GM10248 (cell line): ENCODE measurements at regions not wholly inside any gene's neighbourhood (a gene's known extent, or its start where the extent isn't known, plus 50 kb on each side); places are given as distances from the start of the nearest gene placed in this dataset.

ENCODE experiments used
- CTCF ChIA-PET: fragments of 300-600 bp; sonication (Branson Sonifier 250); formaldehyde crosslinking; extraction: SDS; loops from one replicate; lab custom pipeline; 2021; ENCODE audit warnings: antibody characterized with exemption; lab: Yijun Ruan, JAX
- POLR2A ChIA-PET: fragments of 350-650 bp; sonication (Branson Sonifier 250); formaldehyde crosslinking; extraction: SDS; loops from one replicate; lab custom pipeline; 2020; ENCODE audit warnings: antibody characterized with exemption; lab: Yijun Ruan, JAX
- DNase-seq: peaks from one replicate; pipeline ENCODE4 v3.0.0; 2012; ENCODE audit errors: extremely low spot score
- TF ChIP-seq, protein P1 (sequence below): IDR thresholded peaks from 2 replicates; pipeline ENCODE4 v1.5.1; 2012; ENCODE audit warnings: mild to moderate bottlenecking, low read depth; ENCODE audit errors: extremely low read depth, missing control alignments, control extremely low read depth

DNA sequence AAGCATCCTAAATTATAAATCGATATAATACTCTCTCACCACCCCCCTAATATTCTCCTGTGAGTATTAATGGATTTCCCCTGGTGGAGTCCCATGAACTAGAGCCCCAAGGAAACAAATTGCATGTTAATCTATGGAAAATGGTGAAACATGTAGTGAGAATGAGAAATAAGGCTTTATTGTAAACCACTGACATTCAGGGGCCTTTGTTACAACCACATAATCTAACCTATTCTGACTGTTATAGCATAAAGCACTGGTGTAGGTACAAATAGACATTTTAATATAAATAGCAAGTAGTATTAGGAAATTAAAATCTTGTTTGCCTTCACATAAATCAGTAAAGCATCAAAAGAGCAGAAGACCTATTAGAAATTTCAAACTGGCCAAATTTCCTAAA, 65.3 kb upstream of the TLK1 start:
- TF ChIP-seq, protein P1, sequence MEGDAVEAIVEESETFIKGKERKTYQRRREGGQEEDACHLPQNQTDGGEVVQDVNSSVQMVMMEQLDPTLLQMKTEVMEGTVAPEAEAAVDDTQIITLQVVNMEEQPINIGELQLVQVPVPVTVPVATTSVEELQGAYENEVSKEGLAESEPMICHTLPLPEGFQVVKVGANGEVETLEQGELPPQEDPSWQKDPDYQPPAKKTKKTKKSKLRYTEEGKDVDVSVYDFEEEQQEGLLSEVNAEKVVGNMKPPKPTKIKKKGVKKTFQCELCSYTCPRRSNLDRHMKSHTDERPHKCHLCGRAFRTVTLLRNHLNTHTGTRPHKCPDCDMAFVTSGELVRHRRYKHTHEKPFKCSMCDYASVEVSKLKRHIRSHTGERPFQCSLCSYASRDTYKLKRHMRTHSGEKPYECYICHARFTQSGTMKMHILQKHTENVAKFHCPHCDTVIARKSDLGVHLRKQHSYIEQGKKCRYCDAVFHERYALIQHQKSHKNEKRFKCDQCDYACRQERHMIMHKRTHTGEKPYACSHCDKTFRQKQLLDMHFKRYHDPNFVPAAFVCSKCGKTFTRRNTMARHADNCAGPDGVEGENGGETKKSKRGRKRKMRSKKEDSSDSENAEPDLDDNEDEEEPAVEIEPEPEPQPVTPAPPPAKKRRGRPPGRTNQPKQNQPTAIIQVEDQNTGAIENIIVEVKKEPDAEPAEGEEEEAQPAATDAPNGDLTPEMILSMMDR, result no peak
- DNase-seq, result no peak
- POLR2A ChIA-PET, result no interaction called here
- CTCF ChIA-PET, result no interaction called here

DNA sequence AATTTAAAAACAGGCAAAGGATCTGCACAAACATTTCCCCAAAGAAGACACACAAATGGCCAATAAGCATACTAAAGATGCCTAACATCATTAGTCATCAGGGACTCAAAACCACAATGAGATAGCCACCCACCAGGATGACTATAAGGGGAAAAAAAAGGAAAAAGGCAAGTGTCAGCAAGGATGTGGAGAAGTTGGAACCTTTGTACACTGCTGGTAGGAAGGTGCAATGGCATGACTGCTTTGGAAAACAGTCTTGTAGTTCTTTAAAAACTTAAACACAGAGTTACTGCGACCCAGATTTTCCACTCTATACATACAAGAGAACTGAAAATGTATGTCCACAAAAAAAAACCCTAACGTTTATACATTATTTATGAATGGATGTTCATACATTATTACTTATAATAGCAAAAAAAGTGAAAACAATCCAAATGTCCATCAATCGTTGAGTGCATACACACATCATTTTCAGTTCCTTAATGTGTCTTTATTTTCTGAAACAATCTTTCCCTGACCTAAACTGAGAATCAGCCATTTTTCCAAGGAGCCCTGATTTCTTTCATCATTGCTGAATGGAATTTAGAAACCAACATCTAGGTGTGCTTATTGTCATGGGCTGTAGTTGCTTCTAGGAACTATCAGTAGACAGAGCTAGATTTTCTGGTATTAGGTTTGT, 64.7 kb upstream of the TLK1 start:
- POLR2A ChIA-PET, result no interaction called here
- TF ChIP-seq, protein P1, result no peak
- CTCF ChIA-PET, result no interaction called here
- DNase-seq, result no peak

DNA sequence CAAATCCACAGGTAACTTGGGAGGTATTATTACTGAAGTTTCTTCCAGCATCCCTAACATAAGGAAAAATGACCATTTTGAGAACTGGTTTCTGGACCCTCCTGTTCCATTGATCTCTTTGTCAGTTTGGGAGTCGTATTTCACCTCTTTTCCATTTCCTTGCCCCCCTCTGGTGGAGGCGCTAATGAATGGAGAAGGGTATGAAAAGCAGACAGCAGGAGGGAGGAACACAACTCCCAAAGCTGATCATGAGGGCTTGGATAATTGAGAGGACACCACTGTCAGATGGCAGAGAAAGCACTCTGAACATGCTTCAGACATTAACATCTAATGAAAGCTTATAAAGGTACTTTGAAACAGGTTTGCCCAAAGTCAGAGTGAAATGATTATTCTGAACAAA, 56.6 kb upstream of the TLK1 start:
- ChIA-PET CTCF (interaction anchor here (1.5 kb wide), 1 partner anchor 12 kb away, joined by 4 read pairs; no protein-coding TSS in a partner anchor), POLR2A (no interaction called here)
- TF ChIP-seq, protein P1, result no peak
- DNase-seq, result no peak

DNA sequence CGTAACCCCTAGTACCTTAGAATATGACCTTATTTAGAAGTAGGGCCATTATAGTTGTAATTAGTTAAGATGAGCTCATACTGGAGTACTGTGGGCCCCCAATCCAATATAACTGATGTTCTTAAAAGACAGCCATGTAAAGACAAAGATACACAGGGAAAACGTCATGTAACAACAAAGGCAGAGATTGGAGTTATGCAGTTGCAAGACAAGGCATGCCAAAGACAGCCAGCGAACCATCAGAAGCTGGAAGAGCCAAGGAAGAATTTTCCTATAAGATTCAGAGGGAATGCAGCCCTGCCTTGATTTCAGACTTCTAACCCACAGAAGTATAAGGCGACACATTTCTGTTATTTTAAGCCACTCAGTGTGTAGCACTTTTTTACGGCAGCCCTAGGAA, 55.9 kb upstream of the TLK1 start:
- ChIA-PET POLR2A (no interaction called here), CTCF (interaction anchor here (0.8 to 1.5 kb wide), 2 partner anchors 12 to 18 kb away, joined by 3 to 4 read pairs; no protein-coding TSS in a partner anchor)
- TF ChIP-seq, protein P1, result no peak
- DNase-seq, result no peak

DNA sequence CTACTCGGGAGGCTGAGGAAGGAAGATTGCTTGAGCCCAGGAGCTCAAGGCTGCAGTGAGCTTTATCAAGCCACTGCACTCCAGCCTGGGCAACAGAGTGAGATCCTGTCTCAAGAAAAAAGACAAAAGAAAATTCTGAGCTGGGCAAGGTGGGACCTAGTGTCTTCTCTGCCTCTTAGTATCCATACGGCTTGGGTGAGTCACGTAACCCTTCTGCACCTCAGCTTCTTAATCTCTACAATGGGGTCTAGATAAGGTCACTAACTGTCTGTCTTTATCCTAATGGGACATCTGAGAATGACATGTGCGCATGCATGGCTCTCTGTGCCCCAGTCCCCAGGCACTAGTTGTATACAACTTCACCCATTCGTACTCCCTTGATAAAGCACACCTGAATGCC, 53.4 kb upstream of the TLK1 start:
- POLR2A ChIA-PET, result interaction anchor here (0.7 kb wide), 1 partner anchor 195 kb away, joined by 3 read pairs; no protein-coding TSS in a partner anchor
- no peak for DNase-seq
- TF ChIP-seq, protein P1, result no peak
- CTCF ChIA-PET, result interaction anchor here (1.0 to 1.8 kb wide), 3 partner anchors 9 to 13 kb away, joined by 3 to 7 read pairs (median 4); no protein-coding TSS in a partner anchor

DNA sequence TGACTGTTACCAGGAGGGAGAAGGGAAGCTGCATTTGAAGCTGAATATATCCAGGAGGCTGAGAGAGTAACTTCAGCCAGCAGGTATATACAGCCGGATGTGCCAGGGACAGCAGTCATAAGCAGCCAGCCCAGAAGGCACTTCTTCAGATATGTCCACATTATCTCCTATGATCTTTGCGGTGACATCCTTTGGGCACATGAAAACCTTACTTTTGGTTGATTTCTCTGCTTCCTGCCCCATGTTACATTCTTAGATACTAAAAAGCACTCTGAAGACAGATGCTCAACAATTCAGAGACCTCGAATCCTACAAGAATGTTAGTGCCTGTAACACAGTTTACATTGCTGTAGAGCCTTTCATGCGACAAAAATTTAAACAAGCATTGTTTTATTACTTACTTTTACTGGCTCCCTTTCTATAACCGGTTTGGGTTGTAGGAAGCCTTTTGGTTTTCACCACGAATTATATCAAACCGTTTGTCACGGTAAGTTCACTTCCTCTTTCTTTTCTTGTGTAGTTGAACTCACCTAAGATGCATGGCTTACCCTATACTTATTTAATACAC, 50.3 kb upstream of the TLK1 start:
- DNase-seq, result peak; percentile 63
- ChIA-PET POLR2A (interaction anchor here (0.7 kb wide), 1 partner anchor 49 kb away, joined by 3 read pairs; no protein-coding TSS in a partner anchor), CTCF (interaction anchor here (1.5 to 2.3 kb wide), 2 partner anchors 10 to 18 kb away, joined by 4 to 6 read pairs; no protein-coding TSS in a partner anchor)
- TF ChIP-seq, protein P1, result no peak
